ENCODE measurements at regions not wholly inside any gene's neighbourhood (a gene's known extent, or its start where the extent isn't known, plus 50 kb on each side); places are given as distances from the start of the nearest gene placed in this dataset.

DNA sequence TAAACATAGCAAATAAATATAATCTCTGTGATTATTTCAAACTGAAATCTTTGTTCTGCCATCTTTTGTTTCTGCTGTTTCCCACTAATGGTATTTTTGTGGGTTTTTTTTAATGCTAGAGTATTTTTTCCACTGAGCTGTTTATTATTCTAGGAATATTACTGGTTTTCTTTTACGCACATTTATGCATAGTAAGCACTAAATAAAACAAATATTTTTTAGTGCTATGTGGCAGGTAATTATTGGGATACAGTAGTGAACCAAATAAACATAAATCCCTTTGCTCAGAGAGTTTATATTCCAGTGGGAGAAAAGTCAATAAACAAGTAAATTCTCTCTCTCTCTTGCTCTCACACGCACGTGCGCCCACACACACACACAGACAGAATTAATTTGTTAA is 397.4 kb downstream of the PRDM5 start:
- no peak for ATAC-seq

DNA sequence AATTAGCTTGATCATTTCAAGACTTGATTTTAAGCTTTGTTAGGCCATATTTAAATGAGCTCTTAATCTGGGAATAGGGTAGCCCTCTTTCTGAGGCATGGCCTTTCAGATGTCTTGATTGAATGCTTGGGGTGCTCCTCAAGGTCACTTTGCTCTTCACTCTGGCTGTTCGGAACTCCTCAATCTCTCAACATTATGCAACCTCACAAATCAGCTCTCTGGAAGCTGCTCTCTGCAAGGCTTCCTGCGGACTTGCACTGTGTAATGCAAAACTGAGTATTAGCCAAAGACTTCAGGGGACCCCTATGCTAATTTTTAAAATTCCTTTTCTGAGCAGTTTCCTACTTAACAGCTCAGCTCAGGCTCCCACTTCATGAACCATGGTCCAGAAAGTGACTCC is 398.3 kb downstream of the PRDM5 start:
- ATAC-seq: no peak

DNA sequence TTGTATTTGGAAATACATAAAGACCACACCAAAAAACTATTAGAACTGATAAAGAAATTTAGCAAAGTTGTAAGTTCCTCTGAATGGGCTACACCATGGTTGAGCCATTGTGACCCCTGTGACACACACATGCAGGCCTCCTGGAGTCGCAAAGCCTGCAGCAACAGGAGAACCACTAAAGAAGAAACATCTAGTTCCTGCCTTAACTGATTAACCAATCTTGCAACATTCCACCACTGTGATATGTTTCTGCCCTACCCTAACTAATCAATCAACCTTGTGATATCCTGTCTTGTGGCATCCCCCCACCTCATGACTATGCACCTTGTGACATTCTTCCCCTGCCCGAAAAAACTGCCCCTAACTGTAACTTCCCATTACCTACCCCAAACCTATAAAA is 401.8 kb downstream of the PRDM5 start:
- ATAC-seq: no peak

GRCh38 chr4:120517966-120518365 is 404.6 kb downstream of the PRDM5 start:
- ATAC-seq: no peak

- no peak for ATAC-seq
Measured at GRCh38 chr4:120509719-120510118, 412.8 kb downstream of the PRDM5 start.

- ATAC-seq: no peak
Measured at GRCh38 chr4:120509222-120509621, 413.3 kb downstream of the PRDM5 start.

- ATAC-seq: no peak
Measured at GRCh38 chr4:120508036-120508435, 414.5 kb downstream of the PRDM5 start.

DNA sequence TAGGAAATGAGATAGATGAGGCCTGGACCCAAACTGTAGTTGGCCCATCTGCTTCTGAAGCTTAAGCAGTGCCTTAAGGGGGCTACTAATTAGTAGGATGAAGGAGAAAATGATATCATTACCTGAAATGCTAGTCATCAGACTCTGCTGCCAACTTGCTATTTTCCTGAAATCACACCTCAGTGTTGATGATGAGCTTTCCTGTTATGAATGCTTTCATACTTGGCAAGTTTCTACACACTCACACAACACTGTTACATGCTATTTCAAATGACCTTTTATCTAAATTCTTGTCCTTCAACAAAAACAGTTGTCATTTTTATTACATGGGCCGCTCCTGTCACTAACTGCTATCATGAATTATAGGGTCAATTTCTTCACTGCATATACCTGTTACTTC is 416.0 kb downstream of the PRDM5 start:
- no peak for ATAC-seq

DNA sequence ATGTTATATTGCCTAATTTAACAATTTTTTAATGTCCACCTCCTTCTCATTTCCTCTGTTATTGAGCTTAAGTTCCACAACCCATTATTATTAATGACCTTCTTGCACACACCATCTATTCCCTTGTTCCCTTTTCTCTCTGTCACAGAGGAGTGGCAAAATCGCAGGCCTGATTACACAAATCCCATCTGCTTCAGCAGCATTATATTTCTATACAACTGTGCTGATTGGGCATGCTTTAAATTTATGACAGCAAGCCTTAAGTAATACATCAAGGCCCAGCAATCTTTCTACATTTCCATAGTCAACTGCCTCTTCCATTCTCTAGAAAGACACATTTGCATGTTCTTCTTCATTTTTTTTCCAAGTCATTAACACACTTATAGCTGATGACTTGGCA is 423.8 kb downstream of the PRDM5 start:
- ATAC-seq: no peak

GRCh38 chr4:120491481-120491880 is 424.8 kb upstream of the MAD2L1 start:
- no peak for ATAC-seq

DNA sequence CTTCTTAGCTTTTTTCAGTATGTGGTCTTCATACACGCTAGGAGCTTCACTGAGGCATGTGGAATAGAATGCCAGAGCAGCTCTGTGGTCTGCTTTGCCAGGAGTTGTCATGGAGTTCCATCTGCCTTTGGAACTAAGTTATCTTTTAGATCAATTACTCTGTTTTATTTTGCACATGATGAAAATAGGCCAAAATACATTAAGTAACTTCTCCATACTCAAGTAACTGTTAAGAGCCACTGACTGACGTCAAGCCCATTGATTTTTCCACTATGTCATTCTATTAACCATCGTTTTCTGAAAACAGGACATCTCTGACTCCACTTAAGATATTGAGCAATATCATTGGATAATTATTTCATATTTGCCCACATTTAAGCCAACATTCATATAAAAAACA is 415.1 kb upstream of the MAD2L1 start:
- no peak for ATAC-seq

GRCh38 chr4:120472447-120473131 is 405.9 kb upstream of the MAD2L1 start:
- no peak for ATAC-seq

- no peak for ATAC-seq
Measured at GRCh38 chr4:120466429-120466828, 399.8 kb upstream of the MAD2L1 start.

DNA sequence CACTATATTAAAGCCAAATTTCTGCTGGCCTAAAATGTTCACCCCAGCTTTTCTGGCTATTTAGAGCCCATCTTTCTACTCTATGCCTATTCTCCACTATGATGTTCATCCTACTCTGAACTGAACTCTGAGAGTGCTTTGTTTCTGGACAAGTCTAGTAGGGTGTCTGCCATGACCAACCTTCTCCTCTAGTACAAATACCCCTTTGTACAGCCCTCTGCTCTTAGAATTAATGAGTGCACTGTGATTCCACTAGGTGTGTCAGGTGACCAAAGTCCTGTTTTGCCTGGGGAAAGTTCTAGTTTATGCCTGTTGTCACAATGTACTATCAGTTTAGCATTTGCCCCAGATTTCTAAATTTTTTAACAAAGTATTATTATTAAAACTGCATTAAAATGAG is 388.1 kb upstream of the MAD2L1 start:
- ATAC-seq: no peak

DNA sequence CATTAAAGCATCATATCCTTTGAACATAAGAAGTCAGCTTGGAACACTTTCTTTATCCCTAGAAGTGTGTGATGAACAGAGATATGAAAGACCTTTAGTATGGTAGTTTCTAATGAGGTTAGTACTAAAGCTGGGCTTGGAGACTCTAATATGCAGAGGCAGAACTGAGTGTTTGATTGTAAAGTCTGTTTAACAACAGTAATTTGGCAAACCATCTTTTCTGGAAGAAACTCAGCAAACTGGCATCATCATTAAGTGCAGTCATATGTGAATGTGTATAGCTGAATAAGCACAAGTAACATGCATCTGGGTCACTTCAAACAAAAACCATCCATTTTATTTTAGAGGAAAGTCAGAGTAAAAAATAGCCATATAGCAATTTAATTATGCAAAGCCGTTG is 385.9 kb upstream of the MAD2L1 start:
- ATAC-seq: no peak

DNA sequence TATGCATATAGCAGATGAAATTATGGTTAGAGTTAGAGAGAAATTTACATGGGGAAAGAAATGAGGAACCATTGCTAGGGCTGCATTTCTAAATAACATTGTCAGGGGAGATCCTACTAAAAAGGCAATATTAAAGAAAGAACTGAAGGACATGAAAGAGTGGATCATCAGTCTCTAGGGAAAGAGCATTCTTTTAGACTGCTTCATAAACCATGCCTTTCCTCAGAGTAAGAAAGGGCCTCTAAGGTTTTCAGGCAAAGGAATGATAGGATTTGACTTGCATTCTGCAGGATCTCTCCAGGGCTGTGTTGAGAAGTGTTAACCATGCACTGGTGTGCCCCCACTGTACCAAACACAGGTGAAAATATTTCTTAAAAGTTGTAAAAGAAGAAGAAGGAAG is 385.4 kb upstream of the MAD2L1 start:
- no peak for ATAC-seq

DNA sequence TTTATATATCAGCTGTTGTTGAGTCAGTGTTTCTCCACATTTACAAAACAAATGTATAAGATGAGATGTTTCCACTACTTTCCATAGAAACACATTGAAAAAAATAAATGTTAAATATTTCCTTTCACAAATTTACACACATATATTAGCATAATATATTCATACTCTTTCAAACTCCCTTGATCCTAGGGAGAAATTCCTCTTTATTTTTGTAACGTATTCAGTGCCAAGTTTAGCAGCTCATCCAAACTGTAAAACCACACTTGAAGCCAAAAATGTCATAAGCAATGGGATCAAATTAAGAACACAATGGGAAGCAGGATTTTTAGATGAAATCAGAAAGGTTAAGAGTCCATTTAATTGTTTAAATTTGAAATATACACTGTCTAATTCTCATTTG is 381.1 kb upstream of the MAD2L1 start:
- ATAC-seq: no peak

DNA sequence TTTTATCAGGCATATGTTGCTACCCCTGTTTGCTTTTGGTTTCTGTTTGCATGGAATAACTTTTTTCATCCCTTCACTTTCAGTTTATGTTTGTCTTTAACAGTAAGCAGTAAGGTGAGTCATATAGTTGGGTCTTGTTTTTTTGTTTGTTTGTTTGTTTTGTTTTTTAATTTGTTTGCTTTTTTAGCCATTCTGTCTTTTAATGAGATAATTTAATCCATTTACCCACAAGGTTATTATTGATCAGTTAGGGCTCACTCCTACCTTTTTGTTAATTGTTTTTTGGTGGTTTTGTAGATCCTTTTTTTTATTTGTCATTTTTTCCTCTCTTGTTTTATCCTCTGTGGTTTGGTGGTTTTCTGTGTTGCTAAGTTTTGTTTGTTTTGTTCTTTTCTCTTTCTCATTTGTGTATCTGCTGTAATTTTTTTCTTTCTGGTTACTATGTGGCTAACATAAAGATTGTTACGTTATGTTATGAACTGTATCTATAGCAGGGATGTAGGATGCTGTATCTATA is 379.5 kb upstream of the MAD2L1 start:
- ATAC-seq: no peak

GRCh38 chr4:120445186-120445585 is 378.5 kb upstream of the MAD2L1 start:
- no peak for ATAC-seq

DNA sequence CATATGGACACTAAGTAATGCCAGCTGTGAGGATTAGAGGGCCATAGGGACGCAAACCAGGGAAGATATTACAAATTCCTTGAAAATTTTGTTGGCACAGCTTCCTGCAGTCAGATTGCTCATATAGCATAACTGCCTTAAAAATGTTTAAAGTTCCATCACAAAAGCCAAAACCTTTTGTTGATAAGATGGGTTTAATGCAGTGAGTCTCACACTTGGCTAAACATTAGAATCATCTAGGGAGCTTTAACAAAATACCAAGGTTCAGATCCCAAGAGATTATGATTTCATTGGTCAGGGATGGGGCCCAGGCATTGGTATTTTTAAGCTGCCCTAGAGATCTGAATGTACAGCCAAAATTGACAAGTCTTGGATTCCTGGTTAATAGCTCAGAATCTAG is 376.5 kb upstream of the MAD2L1 start:
- ATAC-seq: no peak

DNA sequence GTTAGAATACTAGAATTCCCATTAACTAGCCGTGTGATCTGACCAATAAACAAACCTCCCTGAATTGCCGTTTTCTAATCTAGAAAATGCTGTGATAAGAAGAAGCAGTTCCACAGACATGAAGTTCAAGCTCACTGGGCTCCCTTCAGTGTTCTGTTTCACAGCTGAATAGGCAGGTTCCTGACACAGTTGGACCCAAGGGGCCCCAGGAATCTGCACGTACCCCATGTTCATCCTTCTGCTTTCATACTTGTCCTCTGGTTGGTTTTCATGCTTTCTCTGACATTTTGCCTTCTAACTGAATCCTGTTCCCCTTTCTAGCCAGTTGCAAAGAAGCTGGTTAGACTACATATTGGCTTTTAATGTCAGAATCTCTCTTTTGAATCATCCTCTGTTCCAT is 374.1 kb upstream of the MAD2L1 start:
- no peak for ATAC-seq

DNA sequence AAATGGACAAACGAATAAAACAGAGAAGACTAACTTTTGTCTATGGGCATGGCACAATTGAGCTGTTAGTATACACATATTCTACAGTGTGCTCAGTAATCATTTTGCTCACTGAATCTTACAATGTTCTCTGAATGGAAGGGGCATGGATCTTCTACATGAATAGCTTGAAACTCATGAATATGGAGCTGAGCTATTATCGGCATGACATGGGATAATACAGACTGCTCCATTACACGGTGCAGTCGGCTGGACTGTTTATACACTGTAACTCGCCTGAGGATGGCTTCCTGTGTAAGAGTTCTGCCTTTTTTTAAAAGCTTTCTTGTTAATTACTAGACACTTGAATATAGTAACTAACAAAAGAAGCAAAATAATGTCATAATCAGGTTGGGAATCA is 368.5 kb upstream of the MAD2L1 start:
- no peak for ATAC-seq

- no peak for ATAC-seq
Measured at GRCh38 chr4:120434756-120435155, 368.1 kb upstream of the MAD2L1 start.

DNA sequence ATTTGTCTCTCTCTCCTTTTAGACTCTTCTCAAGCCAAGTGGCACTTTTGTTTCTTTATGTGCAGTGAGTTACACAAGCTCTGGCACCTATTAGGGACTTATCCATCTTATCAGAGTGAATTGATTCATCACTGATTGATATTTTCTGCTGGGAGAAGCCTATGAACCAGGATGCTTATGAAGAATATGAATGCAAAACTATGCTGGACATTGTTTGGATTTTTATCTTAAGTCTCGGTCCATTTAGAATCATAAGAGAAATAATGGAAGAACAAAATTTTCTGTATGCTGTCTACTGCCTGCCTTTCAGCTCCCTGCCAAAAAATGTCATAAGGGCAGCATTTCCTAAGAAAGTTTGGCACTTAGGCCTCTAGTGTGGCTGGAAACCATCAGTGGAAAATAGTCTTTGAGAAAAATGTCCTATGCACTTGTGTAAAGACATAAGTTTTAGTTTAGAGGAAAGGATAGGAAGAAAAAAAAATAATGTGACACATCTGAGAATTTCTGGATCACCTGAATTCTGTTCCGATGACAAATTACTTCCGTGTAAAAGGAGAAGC is 365.7 kb upstream of the MAD2L1 start:
- no peak for ATAC-seq

DNA sequence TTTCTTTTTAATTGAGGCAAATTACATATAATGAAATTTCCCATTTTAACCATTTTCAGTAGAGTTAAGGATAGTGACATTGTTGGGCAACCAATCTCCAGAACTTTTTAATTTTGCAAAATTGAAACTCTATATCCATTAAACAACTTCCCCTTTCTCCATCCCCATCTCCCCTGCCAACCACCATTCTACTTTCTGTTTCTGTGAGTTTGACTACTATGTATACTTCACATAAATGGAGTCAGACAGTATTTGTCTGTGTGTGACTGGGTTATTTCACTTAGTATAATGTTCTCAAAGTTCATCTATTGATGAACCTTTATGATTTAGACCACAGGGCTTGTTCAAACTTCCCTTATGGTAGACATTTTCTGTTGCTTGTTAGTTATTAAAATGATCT is 364.5 kb upstream of the MAD2L1 start:
- no peak for ATAC-seq
